ENCODE measurements at regions not wholly inside any gene's neighbourhood (a gene's known extent, or its start where the extent isn't known, plus 50 kb on each side); places are given as distances from the start of the nearest gene placed in this dataset.
"Not testable (repeated sequence)": the region's sequence is repeated elsewhere in the genome, so short reads cannot be mapped to it uniquely, and the experiment has no call there.

DNA sequence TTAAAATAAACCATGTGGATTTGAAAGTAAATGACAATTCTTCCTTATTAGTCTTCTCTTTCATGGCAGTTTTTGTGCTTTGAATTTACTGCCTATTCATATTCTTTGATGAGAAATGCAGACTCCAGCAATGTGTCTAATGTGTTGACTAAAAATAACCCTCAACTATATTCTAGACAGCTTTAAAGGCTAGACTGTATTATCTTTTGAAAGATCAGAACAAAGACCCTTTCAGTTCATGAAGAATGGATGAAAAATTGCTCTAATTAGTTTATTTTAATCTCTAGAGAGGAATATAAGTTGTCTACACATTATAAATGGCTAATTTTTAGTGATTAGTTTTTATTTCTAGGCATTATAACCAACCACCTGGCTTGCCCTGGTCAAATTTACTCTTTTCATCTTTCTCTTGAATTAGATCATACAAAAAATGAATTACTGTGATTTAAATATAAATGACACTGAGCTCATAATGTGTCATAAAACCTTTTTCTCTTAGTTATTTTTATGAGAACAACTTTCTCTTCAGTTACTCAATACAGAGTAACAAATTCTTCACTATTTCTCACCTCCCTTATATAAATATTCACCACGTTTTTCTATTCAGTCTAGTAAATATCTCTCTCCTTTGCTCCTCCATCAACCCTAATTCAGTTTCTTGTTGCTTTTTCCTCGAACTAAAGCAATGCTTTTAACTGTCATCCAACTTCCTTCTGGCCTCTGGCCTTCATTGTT lies 428.5 kb upstream of the TMPRSS15 start:
- no peak for DNase-seq (ENCODE audit: low spot score)

DNA sequence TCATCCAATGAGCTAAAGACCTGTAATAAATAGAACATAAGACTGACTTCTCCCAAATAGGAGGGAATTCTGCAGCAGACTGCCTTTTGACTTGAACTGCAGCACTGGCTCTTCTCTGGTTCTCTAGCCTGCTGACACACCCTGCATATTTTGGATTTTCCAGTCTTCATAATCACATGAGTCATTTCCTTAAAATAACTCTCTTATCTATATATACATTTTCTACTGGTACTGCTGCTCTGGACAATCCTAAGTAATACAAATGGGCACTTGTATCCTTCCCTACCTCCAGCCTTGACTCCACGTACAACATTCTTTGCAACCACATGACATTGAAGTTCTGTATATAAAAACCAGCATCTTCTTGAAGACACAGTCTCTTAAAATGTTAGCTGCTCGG lies 429.4 kb upstream of the TMPRSS15 start:
- DNase-seq (ENCODE audit: low spot score) = peak; percentile 83

DNA sequence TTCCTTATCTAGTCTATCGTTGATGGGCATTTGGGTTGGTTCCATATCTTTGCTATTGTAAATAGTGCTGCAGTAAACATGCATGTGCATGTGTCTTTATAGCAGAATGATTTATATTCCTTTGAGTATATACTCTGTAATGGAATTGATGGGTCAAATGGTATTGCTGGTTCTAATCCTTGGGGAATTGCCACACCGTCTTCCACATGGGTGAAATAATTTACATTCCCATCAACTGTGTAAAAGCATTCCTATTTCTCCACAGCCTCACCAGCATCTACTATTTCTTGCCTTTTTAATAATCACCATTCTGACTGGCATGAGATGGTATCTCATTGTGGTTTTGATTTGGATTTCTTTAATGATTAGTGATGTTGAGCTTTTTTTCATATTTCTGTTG lies 430.5 kb upstream of the TMPRSS15 start:
- not testable (repeated sequence) for DNase-seq (ENCODE audit: low spot score)

DNA sequence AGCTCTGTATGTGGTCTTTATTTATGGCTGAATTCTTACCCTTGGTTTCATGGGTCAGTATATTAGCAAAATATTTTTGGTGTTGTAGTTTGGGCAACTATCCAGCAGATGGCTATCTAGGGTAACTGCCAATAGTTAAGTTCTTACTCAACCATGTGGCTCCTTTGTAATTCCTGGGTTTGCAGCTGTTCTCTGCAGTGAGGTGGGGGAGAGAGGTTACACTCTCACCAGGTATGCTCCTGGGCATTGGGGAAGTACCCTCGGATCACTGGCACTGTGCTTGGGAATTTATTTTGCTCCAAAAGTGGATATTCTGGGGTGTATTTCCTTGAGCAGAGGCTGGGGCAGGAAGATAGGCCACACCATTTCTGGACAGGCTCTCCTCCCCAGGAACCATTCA lies 436.7 kb upstream of the TMPRSS15 start:
- peak; percentile 25 for DNase-seq (ENCODE audit: low spot score)

DNA sequence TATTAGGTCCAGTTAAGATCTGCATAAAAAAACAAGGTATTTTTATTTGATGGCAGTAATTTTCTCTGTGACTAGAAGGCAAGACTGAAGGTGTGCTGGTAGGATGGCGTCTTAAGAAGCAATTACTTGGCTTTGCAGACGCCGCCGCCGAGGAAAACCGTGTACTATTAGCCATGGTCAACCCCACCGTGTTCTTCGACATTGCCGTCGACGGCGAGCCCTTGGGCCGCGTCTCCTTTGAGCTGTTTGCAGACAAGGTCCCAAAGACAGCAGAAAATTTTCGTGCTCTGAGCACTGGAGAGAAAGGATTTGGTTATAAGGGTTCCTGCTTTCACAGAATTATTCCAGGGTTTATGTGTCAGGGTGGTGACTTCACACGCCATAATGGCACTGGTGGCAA lies 454.0 kb upstream of the TMPRSS15 start:
- DNase-seq (ENCODE audit: low spot score) = not testable (repeated sequence)

DNA sequence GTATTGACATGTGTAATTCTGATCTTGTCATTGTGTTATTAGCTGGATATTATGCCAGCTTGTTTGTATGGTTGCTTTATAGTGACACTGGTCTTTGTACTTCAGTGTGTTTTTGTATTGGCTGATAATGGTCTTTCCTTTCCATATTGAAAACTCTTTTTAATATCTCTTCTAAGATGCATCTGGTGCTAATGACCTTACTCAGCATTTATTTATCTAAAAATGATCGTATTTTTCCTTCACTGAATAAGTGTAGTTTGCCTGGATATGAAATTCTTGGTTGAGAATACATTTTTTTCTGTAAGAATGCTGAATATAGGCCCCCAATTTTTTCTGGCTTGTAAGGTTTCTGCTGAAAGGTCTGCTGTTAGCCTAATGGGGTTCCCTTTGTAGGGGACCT lies 465.5 kb upstream of the TMPRSS15 start:
- no peak for DNase-seq (ENCODE audit: low spot score)

DNA sequence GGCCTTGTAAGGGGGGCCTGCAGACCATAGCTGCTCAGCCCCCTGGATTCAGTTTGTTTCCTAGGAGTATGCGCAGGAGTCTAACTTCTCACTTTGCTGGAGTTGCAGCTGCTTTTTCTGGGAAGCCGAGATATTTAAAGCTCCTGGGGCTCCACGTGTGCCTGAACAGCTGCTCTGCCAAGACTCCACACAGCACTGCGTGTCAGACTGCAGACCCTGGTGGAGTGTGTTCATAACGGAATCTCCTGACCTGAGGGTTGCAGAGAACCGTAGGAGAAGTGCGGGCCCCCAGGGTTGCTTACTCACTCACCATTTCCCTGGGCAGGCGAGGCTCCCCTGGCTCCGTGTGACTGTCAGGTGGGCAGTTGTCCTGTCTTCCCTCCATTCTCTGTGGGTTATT lies 474.3 kb upstream of the TMPRSS15 start:
- no peak for DNase-seq (ENCODE audit: low spot score)

DNA sequence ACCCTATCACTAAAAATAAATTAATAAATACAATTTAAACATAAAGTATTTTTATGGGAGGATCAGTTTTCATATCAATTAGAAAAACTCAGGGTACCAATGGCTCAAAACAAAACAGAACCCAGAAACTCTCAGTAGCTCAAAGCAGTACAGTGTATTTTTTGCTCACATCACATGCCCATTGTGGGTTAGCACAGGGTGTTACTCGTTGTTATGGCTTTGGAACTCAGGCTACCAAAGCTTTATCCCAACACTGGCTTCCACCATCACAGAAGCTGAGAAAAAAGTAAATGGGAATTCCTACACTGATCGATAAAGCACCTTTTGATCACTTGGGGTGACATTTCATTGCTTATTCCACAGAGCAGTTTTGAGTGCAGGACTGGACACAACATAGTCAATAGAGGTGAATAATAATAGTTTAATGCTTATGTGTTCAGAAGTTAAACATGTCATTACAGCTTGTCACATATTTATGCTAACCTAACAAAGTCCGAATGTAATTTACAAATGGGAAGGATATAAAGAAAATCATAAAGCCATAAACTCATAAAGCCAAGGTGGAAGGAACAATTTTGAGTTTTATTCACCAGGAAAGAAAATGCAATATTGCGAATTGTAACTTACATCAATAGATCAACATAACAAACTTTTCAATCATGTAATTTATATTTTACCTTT lies 484.5 kb upstream of the TMPRSS15 start:
- no peak for DNase-seq (ENCODE audit: low spot score)

DNA sequence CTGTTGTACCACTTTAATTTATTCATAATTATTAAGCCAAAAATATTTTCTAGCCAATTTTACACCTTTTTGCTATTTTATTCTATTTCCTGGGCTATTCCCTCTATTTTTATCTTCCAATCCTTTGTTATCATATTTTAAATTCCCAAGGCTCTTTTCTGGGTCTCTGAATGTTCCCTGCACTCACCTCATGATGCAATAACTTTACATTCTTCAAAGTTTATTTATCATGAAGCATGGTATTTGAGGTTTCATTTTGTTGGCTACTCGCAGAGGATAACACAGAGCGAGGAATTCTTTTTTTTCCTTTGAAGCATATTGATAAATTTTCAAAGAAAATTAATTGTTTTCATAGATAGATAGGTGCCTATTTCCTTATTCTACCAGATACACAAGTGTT lies 489.8 kb upstream of the TMPRSS15 start:
- no peak for DNase-seq (ENCODE audit: low spot score)

DNA sequence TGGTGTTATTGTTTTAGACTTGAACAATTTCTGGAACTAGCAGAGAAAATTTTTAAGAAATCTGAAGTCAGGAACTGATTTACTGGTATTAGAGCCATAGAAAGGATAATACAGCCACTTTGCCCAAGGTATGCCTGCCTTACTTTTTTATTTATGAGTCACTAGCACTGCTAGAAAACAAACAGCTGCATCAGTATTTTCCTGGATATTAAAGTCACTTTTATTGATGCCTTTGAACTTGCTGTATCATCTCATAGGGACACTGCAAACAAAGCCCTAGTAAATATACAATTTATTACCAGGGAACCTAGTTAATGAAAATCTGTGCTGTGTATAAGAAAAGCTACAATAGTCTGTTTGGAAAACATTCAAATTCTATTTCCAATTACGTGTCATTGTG lies 490.8 kb upstream of the TMPRSS15 start:
- DNase-seq (ENCODE audit: low spot score) = peak; percentile 38

DNA sequence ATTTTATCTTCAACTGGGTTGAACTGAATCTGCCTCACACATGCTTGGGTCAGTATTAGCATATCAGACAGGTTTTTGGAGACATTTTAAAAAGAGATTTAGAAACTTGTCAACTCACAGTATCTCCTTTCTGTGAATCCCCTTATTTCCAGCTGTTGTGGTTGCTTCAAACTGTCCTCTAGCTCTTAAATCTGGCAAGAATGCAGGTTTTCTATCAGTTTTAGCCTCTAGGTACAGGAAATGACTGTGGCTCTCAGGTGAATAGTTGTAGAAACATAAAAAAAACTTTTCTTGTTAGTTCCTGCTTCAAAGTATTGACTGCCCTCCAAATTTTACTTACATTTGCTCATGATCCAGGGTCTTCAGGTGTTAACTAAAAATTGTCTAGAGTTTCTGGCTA lies 495.7 kb upstream of the TMPRSS15 start:
- DNase-seq (ENCODE audit: low spot score) = no peak

DNA sequence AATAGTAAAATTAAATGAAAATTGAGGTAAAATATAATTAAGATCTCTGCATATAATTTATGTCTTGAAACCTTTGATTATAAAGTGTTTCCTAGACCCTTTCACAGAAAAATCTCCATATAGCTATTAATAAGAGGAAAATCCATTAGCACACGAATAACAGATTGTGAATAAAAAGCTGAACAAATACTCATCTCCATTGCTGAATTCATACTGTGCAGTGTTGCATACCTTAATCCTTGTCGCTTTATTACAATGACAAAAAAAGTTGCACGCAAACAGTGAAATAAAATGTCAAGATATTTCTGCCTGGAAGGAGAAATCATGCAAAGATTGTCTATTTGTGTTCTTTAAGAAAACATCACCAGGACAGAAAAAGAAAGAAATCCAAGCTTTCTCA lies 499.1 kb upstream of the TMPRSS15 start:
- no peak for DNase-seq (ENCODE audit: low spot score)

DNA sequence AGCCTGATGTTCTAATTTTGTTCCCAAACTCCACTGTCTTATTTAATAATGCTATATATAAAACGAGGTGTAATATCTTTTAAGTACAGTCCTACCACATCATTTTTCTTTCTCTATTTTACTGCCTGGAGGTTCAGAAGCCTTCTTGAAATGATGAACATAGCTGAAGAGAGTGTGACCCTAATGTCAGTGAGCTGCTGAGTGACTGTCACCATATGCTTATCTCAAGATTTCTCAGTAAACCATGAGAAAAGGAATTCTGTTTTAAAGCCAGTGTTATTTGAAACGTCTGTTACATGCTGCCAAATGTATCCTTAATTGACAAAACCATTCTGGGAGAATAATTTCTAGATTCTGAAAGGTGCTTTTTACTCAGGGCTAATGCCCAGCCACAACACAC lies 503.5 kb upstream of the TMPRSS15 start:
- no peak for DNase-seq (ENCODE audit: low spot score)

DNA sequence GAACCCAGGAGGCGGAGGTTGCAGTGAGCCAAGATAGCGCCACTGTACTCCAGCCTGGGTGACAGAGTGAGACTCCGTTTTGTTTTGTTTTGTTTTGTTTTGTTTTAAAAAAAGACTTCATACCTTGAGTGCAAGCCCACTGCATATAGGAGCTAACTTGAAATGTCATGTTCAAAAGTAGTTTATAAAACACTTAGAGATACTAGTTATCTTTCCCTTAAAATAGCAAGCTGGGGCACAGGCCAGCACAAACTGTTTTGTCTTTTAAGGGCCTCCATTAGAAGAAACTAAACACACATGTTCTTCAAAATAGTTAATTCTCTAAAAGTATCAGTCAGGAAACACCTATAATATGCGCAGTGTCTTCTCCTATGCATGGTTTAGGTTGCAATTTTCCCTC lies 505.1 kb upstream of the TMPRSS15 start:
- DNase-seq (ENCODE audit: low spot score) = no peak

DNA sequence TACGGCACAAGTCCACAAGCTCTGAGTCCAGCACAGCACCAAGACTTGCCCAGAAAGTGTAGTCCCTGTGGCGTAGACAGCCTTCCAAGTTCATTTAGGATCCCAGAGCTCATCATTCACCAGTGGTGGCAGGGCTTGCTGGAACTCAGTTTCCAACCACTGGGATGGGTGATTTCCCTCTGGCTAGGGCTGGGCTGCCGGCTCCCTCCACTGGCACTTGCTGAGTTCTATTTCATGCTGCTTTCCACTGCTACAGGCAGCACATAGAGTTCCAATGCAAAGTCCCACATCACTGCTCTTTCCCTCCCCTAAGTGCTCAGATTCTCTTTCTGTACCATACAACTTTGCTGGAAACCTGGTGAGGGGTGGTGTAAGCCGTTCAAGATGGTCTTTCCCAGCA lies 510.3 kb upstream of the TMPRSS15 start:
- no peak for DNase-seq (ENCODE audit: low spot score)

DNA sequence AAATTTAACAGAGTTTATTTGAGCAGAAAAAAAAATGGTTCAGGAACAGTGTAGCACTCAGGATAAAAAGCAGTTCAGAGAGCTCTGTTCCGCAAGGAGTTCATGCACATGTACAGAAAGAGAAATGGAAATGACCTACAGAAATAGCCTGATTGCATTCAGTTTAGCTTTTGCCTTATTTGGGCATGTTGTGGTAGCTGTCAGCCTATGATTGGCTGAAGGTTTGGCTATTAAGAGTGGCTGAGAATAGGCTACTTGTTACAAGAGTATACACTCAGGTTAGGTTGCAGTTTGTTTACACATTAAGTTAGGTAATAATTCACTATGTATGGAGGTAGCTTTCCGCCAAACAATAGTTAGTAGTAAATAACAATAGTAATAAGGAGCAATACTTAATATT lies 511.0 kb upstream of the TMPRSS15 start:
- DNase-seq (ENCODE audit: low spot score) = no peak

DNA sequence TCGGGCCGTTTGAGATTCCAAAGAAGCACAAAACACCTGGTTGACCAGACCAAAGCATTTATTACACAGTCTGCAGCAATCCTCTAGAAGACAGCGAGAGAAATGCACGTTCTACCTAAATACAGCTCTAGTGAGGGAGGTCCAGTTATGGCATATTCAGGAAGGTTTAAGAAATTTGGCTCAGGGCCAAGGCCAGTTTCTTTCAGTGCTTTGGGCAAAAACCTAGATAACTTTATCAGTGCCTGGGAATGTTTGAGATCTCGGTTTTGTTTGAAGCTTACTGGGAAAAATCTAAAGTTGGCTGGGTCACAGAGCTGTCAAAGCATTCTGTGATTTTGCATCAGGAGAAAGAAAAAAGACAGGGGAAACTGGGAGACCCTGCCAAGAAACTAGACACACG lies 514.0 kb upstream of the TMPRSS15 start:
- DNase-seq (ENCODE audit: low spot score) = no peak

DNA sequence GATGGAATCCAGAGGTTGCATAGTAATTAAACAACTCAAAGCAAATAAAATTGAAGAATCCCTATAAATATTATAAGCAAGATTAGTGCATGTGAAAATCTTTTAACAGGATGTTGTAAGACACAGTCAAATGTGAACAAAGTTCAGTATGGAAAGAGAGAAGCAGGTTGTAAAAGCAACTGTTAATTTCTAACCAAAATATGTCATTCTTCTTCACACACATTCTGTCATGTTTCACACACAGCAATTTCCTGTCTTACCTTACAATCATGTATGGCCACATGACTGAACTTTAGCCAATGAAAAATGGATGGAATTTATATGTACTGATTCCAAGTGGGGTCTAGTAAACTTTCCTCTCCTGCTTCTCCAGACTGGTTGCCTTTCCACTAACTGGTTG lies 527.7 kb upstream of the TMPRSS15 start:
- no peak for DNase-seq (ENCODE audit: low spot score)

DNA sequence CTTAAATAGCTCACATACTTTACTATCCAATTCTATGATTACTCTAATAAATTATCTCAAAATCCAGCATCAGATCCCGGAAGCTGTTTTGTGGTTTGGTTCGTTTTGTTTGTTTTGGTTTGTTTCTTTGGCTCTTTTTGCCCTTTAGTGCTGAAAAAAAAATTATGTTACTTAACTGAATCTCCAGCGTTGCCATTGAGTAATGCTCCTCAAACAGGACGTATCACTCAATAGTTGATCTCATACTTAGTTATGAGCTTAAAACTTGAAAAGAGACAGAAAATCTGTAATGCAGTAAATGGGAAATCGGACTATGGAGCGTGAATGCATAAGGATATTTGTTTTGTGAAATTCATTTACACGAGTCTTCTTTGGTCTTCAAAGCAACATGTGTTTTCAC lies 533.8 kb upstream of the TMPRSS15 start:
- DNase-seq (ENCODE audit: low spot score) = no peak

DNA sequence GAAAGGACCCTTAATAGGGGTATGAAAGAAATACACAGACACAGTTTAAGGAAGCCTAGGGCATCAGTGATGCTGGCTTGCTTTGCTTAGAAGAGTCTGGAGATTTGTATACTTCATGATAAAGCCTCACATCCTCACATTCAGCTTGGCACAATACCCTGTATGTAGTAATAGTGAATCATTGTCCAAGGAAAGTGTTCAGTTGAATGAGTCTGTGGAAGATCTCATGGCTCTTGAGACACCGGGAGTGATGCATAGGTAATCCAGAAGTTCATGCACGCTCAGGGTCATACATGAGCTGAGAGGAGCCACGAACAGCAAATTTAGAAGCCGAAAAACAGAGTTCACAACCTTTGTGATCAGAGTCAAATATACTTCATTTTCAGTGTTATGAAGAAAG lies 537.2 kb upstream of the TMPRSS15 start:
- DNase-seq (ENCODE audit: low spot score) = no peak

DNA sequence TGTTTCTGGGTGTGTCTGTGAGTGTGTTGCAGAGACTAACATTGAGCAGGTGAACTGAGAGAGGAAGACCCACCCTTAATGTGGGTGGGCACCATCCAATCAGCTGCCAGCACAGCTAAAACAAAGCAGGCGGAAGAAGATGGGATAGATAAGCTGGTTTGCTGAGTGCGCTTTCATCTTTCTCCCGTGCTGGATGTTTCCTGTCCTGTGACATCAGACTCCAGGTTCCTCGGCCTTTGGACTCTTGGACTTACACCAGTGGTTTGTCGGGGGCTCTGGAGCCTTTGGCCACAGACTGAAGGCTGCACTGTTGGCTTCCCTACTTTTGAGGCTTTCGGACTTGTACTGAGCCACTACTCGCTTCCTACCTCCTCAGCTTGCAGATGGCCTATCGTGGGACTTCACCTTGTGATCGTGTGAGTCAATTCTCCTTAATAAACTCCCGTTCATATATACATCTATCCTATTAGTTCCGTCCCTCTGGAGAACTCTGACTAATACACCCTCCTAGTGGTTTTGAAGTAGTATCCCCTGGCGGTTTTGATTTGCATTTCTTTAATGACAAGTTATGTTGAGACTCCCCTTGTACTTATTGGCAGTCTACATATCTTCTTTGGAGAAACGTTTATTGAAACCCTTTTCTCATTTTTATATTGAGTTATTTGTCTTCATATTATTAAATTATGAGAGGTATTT lies 546.6 kb upstream of the TMPRSS15 start:
- peak; percentile 92 for DNase-seq (ENCODE audit: low spot score)

DNA sequence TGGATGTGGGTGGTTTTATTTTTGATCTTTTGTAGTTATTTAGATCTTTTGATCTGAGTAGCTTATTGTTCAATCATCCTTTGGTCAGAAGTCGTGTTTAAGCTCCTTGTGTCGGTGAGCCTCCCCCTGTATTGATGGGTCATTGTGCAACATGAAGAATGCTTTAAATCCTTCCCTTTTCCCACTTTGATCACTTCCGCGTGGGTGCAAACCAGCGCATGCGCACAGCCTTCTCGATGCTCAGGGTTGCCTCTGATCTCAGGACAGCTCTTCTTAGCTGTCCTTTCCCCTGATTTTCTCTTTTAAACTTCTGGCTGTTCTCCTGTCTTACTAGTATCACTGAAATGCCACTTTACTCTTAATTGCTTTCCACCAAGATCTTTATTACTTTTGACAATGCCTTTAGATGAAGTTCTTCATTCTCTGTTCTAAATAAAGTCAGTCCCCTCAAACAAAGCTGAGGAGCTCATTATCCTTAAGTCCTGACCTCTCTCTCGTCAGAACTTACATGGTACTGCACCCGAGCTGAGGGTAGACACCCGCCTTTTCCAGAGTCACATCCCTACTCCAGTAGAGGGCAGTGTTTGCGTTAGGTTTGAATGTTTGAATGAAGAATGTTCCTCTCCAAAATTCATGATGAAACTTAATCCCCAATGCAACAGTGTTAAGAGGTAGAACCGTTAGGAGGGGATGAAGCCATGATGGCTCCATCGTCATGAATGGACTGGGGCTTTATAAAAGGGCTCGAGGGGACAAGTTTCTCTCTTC lies 547.9 kb upstream of the TMPRSS15 start:
- peak; percentile 94 for DNase-seq (ENCODE audit: low spot score)

DNA sequence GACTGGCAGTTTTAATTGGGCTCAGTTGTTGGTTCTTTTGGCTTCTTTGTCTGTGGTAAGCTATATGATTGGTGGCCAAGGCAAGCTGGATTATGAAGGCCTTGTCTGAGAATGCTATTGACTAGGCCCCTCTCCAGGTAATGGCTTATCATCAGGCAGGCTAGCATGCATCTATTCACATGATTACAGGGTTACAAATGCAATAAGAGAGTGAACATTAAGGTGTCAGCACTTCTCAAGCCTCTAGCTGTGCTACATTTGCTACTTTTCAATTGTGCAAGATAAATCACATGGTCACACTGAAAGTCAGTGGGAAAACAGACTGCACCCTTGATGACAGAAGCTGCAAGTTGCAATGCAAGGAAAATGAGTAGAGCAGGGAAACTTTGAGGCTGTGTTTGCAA lies 550.9 kb upstream of the TMPRSS15 start:
- peak; percentile 45 for DNase-seq (ENCODE audit: low spot score)

Measured in SW480 (cell line).